SK-N-DZ (cell line): ENCODE measurements at regions not wholly inside any gene's neighbourhood (a gene's known extent, or its start where the extent isn't known, plus 50 kb on each side); places are given as distances from the start of the nearest gene placed in this dataset.

ENCODE experiments used
- DNase-seq: peaks from one replicate; pipeline ENCODE4 v3.0.0-alpha.2; 2015; ENCODE audit warnings: low spot score

GRCh38 chr5:58072300-58072965 is 387.5 kb downstream of the PLK2 start:
- peak; percentile 53 for DNase-seq

- DNase-seq, result no peak
Observed at GRCh38 chr5:58071566-58071965, 388.3 kb downstream of the PLK2 start.

DNA sequence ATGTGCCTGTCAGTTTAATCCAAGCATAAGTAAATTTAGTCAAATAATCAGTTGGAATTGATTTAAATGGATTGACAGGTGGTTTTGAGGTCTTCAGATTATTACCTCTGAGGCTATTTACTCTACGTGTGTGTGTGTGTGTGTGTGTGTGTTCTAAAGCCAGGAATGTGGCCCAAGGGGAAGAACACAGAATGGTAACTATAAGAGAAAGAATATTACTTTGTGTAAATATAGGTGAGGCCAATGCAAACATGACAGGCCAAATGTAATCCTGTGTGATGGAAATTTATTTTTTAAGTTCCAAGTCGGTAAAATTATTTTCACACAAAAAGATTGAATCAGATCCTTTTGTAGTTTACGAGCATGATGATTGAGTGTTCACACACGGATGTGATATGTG is 390.0 kb downstream of the PLK2 start:
- no peak for DNase-seq

DNA sequence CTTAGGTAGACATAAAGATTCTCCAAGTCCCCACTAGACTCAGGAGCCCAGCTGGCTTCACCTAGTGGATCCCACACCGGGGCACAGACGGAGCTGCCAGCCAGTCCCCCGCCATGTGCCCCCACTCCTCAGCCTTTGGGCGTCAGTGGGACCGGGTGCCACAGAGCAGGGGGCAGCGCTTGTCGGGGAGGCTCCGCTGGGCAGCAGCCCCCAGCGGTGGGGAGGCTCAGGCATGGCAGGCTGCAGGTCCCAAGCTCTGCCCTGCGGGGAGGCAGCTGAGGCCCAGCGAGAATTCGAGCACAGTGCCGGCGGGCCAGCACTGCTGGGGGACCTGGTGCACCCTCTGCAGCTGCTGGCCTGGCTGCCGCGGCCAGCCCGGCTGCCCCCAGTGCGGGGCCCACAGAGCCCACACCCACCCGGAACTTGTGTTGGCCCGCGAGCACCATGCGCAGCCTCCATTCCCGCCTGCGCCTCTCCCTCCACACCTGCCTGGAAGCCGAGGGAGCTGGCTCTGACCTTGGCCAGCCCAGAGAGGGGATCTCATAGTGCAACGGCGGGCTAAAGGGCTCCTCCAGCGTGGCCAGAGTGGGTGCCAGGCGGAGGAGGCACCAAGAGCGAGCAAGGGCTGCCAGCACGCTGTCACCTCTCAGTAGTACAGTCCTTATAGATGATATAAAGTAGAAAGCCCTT is 390.7 kb downstream of the PLK2 start:
- no peak for DNase-seq

GRCh38 chr5:58066557-58066956 is 393.3 kb downstream of the PLK2 start:
- peak; percentile 21 for DNase-seq

GRCh38 chr5:58066076-58066475 is 393.8 kb downstream of the PLK2 start:
- peak; percentile 59 for DNase-seq

DNA sequence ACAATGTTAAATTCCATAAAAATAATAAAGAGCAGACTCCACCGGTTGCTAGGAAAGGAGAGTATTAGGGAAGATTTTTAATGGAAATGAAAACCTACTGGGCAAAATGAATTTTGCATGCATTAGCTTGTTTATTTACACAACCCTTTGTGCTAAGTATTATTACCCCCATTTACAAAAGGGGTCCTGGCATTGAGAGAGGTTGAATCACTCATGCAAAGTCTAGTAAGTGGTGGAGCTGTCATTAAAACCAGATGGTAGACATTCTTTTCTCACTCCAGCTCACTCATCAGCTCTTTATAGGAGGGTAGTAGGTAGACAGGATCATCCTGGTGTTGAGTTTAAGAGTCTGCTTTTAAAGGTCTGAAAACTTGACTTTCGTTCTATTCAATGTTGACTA is 395.1 kb downstream of the PLK2 start:
- DNase-seq, result no peak

GRCh38 chr5:58060996-58061395 is 398.9 kb downstream of the PLK2 start:
- no peak for DNase-seq

DNA sequence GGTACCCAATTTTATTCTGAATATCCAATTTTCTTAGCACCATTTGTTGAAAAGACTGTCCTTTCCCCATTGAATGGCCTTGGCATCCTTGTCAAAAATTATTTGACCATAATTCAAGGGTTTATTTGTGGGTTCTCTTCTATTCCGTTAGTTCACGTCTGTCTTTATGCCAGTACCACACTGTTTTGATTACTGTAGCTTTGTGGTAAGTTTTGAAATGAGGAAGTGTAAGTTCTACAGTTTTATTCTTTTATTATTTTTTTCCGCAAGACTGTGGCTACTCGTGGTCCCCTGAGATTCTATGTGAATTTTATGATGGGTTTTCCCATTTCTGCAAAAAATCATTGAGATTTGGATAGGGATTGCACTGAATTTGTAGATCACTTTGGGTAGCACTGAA is 402.6 kb downstream of the PLK2 start:
- no peak for DNase-seq

DNA sequence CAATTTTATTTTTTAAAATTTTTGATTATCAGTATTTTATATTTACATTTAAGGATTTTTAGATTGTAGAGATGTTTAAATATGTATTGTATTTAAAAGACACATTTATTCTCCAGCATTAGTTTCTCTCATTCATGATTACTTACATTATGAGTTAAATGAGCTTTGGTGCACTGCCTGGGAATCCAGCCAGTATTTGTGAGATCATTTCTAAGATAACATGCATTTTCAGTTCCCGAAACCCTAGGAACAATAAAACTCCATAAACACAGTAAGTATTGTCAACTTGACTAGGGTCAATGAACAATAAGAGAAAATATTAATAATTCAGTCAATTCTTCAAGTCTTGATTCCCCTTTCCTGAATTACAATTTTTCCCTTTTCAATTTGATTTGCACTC is 403.3 kb downstream of the PLK2 start:
- DNase-seq, result no peak

DNA sequence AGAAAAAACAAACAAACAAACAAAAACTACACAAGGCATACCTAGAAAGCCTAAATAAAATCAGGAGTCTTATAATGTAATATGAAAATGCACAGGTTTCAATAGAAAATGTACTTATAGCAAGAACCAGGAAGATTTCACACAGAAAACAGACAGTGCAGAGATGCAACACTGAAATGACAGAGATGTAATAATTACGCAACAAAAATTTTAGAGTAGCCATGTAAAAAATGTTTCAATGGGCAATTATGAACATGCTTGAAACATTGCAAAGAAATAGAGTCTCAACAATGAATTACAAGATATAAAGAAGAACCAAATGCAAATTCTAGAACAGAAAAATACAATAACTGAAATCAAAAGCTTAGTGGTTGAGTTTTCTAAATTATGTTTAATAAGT is 405.9 kb downstream of the PLK2 start:
- no peak for DNase-seq

DNA sequence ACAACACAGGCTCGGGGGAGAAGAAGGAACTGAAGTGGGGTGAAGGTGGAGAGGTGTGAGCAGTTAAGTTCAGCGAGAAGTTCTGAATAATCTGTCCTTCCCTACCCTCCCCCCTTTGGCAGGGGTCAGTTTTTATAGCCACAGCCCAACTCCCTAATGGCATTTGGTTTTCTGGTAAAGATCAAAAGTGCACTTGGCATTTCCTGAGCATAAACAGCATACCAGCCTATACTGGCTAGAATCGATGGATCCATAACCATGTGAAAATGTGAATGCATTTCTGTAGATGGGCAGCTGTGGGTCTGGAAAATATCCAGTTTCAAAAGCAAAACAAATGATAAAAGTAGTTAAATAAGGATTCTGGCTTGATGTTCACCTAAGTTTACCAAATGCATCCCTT is 410.9 kb downstream of the PLK2 start:
- peak; percentile 0 for DNase-seq

DNA sequence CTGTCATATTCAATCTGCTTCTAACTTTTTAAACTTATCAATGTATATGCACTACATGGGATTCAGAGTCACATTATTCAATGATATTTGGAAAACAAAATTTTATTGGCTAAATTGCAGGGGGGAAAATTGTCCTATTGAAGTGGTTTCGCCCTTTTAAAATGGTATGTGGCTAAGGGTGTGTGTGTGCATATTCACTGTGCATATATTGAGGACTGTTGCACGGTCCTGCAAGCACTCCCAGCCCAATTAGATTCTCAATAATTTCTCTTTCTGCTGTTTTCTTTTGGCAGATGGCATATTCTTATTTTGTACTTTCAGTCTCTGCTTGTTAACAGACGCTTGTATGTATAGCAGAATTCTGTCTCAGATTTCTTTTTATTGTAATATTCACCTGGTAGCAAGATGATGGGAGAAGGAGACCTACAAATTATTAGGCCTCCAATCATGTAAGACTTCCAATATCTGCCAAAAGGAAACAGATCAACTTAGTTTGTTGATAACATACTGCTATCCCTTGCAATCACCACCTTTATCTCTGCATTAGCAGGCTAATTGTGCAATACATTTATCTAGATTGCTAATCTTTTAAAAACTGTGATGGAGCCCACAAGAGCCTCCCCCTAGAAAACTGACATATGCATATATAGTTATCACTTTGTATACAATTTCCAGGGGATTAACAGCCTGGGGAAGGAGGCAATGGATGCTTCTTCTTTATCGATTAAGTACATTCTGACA is 411.5 kb downstream of the PLK2 start:
- peak; percentile 0 for DNase-seq

DNA sequence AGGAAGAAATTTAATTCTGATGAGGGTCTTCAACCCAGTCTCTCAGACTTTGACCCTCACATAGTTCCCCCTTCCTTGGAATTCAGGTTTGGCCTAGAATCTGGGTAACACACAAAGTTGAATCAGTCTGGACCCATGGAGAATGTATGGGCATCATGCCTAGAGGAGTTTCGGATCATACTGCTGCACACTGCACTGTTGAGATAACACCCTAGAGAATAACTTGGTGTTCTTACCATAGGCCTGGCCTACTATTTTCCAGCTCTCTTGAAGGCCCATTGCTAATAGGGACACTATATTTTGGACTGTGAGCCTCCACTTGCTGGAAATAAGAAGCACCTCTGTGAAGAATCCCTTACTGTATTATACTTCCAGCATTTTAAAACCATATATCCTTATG is 413.5 kb downstream of the PLK2 start:
- no peak for DNase-seq

GRCh38 chr5:58044166-58044565 is 415.7 kb downstream of the PLK2 start:
- DNase-seq, result no peak

DNA sequence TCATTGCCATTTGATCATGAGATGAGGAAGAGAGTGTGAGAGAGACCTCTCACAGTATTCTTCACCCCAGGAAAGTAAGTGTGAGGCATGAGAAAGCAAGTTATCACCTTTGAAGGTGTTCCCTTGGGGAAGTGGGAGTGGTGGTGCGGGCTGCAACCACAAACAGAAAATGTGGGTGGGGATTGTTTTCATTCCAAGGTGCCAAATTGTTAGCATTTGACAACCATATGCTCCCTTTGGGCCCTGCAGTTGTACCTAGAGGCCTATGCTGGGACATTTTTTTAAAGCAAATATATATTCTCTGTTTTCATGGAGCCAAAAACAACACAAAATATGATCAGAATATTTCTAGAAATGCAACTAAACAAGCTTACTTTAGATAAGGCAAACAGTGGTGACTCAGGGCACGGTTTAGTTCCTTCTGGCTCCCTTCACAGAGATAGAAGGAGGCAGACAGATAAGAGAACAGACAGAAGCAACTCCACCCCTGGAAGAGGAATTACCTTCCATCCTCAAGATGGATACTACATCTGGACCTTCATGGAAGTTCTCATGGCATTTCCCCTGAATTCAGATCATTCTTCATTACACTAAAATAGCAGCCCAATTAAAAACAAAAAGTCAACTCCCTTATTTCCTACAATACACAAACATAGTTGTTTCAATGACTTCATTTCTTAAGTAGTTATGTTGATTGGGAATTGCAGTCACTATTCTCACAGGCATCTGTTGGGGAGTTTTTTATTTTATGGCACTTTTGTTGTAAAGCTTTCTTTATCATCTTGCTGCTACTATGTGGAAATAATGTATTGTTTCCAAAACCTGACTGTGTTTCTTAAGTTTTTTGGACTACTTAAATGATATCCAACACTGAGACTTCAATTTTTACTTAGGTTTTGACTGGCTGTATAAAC is 416.6 kb downstream of the PLK2 start:
- no peak for DNase-seq

GRCh38 chr5:58041884-58042283 is 418.0 kb downstream of the PLK2 start:
- no peak for DNase-seq

- DNase-seq, result no peak
Observed at GRCh38 chr5:58040846-58041245, 419.0 kb downstream of the PLK2 start.

DNA sequence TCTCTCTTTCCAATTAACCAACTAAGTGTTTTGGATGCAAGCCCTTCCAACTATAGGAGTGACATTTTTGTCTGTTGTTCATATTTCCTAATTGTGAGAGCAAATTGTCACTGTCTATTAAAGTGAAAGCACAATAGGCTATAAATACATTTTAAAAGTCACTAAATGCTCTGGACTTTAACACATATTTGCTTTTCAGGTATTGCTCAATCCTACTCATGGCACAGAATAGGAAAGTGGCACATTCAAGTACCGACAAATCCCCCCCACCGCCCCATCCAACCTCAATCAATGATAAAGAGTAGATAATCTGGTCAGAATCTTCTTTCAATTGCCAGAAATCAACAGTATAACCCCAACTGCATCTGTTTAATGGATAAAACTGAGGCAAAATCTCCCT is 419.8 kb downstream of the PLK2 start:
- no peak for DNase-seq

DNA sequence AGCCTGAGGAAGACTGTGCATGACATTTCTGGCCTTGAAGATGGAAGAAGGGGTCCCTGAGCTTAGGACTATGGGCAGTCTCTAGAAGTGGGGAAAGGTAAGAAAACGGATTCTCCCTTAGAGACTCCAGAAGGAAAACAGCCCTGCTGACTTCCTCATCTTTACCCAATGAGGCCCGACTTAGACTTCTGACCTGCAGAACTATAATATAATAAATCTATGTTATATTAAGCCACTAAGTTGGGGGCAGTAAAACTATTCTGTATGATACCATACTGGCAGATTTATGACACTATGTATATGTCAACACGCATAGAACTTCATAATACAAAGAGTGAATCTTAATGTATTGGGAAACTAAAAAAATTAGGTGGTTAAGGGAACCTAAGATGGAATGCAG is 422.0 kb downstream of the PLK2 start:
- DNase-seq, result no peak

- DNase-seq, result no peak
Observed at GRCh38 chr5:58025809-58026208, 434.1 kb downstream of the PLK2 start.

DNA sequence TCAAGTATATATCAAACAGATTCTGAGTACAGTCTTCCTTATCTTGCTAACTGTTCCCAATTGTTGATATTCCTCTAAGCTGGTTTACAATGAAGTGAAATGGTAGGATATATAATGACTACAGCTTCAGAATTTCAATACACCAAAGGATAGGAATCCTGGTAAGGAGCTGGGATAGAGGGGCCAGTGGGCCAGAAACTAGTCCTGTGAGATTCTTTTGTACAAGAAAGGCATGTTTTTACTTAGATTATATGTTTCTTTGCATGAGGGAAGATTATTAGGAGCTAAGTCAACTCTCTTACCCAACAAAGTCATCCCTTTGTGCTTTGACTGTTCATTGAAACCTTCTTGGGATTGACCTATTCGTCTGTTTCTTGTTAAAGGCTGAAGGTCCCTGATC is 435.7 kb downstream of the PLK2 start:
- DNase-seq, result no peak
